ENCODE measurements at regions not wholly inside any gene's neighbourhood (a gene's known extent, or its start where the extent isn't known, plus 50 kb on each side); places are given as distances from the start of the nearest gene placed in this dataset.

- no peak overlapping the region for H2AFZ ChIP-seq (ENCODE audit: low read depth, low read length, poor library complexity, severe bottlenecking)
- no TSS peak for BruUV-seq (replicated peaks)
- H3K27ac ChIP-seq (ENCODE audit: low read depth, low read length), result no peak overlapping the region
- no peak overlapping the region for H3K9ac ChIP-seq (ENCODE audit: low read length)
- CTCF ChIA-PET, result no interaction called here
- peak; percentile 14; the same call in 1 of the 2 replicates for ATAC-seq
- H3K9me3 ChIP-seq (ENCODE audit: control insufficient read depth in 1 of 2, insufficient read depth in 1 of 2, low read depth in 1 of 2, low read length in 2 of 2), result no peaks in the 10 kb centered on the region
- POLR2A ChIA-PET, result no interaction called here
- no peaks in the 10 kb centered on the region for H3K27me3 ChIP-seq (ENCODE audit: insufficient read depth, low read length)
- H3K36me3 ChIP-seq (ENCODE audit: control insufficient read depth in 1 of 2, insufficient read depth in 2 of 2, low read length in 2 of 2), result no peaks in the 10 kb centered on the region
- H3K4me2 ChIP-seq (ENCODE audit: low read length), result no peak overlapping the region
- RAD21 ChIA-PET (ENCODE audit: low non-redundant PET in 1 of 2, low total read pairs in 2 of 2, uncharacterized antibody in 2 of 2, unreplicated experiment in 2 of 2), result no interaction called here
- H3K4me3 ChIP-seq (replicated peaks in 1 of 2; ENCODE audit: low read depth in 1 of 2, low read length in 2 of 2), result no peak overlapping the region
- no peaks in the 10 kb centered on the region for H3K9me2 ChIP-seq (ENCODE audit: insufficient read depth)
- DNase-seq (ENCODE audit: low read depth, low spot score), result no peak
- H4K20me1 ChIP-seq (ENCODE audit: insufficient read depth), result no peaks in the 10 kb centered on the region
- TF ChIP-seq, protein P1, sequence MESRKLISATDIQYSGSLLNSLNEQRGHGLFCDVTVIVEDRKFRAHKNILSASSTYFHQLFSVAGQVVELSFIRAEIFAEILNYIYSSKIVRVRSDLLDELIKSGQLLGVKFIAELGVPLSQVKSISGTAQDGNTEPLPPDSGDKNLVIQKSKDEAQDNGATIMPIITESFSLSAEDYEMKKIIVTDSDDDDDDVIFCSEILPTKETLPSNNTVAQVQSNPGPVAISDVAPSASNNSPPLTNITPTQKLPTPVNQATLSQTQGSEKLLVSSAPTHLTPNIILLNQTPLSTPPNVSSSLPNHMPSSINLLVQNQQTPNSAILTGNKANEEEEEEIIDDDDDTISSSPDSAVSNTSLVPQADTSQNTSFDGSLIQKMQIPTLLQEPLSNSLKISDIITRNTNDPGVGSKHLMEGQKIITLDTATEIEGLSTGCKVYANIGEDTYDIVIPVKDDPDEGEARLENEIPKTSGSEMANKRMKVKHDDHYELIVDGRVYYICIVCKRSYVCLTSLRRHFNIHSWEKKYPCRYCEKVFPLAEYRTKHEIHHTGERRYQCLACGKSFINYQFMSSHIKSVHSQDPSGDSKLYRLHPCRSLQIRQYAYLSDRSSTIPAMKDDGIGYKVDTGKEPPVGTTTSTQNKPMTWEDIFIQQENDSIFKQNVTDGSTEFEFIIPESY (IDR thresholded peaks at IDR 0.05; ENCODE audit: extremely low read depth, insufficient replicate concordance, low read length), result no peak
- peak; percentile 72 for TF ChIP-seq CEBPB (IDR thresholded peaks at IDR 0.05; ENCODE audit: low read depth)
- TF ChIP-seq, protein P2, sequence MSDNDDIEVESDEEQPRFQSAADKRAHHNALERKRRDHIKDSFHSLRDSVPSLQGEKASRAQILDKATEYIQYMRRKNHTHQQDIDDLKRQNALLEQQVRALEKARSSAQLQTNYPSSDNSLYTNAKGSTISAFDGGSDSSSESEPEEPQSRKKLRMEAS (IDR thresholded peaks at IDR 0.05), result peak; percentile 55
- peak; percentile 42; the same call in 1 of the 2 replicates for TF ChIP-seq SP1 (IDR thresholded peaks at IDR 0.05; ENCODE audit: low read depth)
- no peak for TF ChIP-seq RAD21 (IDR thresholded peaks at IDR 0.05; ENCODE audit: low read depth)
- no peak for TF ChIP-seq ZNF274 (IDR thresholded peaks at IDR 0.05; ENCODE audit: low read depth, low read length)
- peak; percentile 26 for TF ChIP-seq TCF7L2 (IDR thresholded peaks at IDR 0.05; ENCODE audit: borderline replicate concordance, extremely low read depth, insufficient read depth, insufficient read length)
- intact Hi-C loops (cut with micrococcal nuclease), result no loop called here
- peaks cover 0 to 16% of the 10 kb centered on the region in 2 experiments; a peak in 1 of 4 replicates for H3K4me1 ChIP-seq (ENCODE audit: control insufficient read depth in 1 of 2, insufficient read depth in 2 of 2, low read length in 2 of 2)
- no peaks in the 10 kb centered on the region for H3K79me2 ChIP-seq (ENCODE audit: insufficient read depth, low read length)
Observed at GRCh38 chr12:42744539-42745182, 155.1 kb upstream of the PRICKLE1 start.
